PC-9 (cell line): ENCODE measurements at regions not wholly inside any gene's neighbourhood (a gene's known extent, or its start where the extent isn't known, plus 50 kb on each side); places are given as distances from the start of the nearest gene placed in this dataset.

Experiments used
- CTCF ChIP-seq: fragments of 200-600 bp; sonication (generic); conservative IDR thresholded peaks from 2 replicates; pipeline ENCODE4 v1.6.1; 2017; ENCODE audit warnings: mixed run types, antibody characterized with exemption, mild to moderate bottlenecking, moderate library complexity
- EZH2 ChIP-seq: fragments of 200-600 bp; sonication (generic); IDR thresholded peaks from 2 replicates; pipeline ENCODE4 v1.8.0; 2017; ENCODE audit warnings: antibody characterized with exemption, low read depth

- TF ChIP-seq EZH2 (no peak), CTCF (no peak)
These were observed 69.5 kb downstream of the FAM217A start for GRCh38 chr6:4009486-4009885.
